Small intestine (tissue), 7 donors: ENCODE measurements at regions not wholly inside any gene's neighbourhood (a gene's known extent, or its start where the extent isn't known, plus 50 kb on each side); places are given as distances from the start of the nearest gene placed in this dataset.
A peak's percentile ranks its signal among the peaks of the same experiment; 100 is the strongest.
"Not testable (repeated sequence)": the region's sequence is repeated elsewhere in the genome, so short reads cannot be mapped to it uniquely, and the experiment has no call there.

Source experiments
- DNase-seq, 2 donors: peaks; one replicate each; pipeline versions ENCODE4 v3.0.0 to v3.0.0-alpha.2; 2013
- FAIRE-seq: peaks from 2 replicates; lab custom pipeline; 2012; peaks lifted over from hg19 to GRCh38; lab: Jason Lieb, UNC
- H3K27ac ChIP-seq, 3 donors: one replicate each; pipeline ENCODE4 v1.5.1; 2013; ENCODE audit warnings: low read length in 2 of 3, mild to moderate bottlenecking in 2 of 3, control low read depth in 1 of 3, inconsistent platforms in 1 of 3, low read depth in 1 of 3, moderate library complexity in 1 of 3
- H3K27me3 ChIP-seq, 3 donors: one replicate each; pipeline ENCODE4 v1.6.1; 2013; ENCODE audit warnings: low read length in 3 of 3, inconsistent platforms in 1 of 3; ENCODE audit not compliant: control insufficient read depth in 3 of 3, insufficient read depth in 3 of 3
- H3K36me3 ChIP-seq, 3 donors: one replicate each; pipeline ENCODE4 v1.6.1; 2013; ENCODE audit warnings: low read length in 3 of 3, inconsistent platforms in 1 of 3, low read depth in 1 of 3, mild to moderate bottlenecking in 1 of 3, moderate library complexity in 1 of 3; ENCODE audit not compliant: control insufficient read depth in 3 of 3, insufficient read depth in 2 of 3
- H3K4me1 ChIP-seq, 3 donors: one replicate each; pipeline ENCODE4 v1.6.1; 2013; ENCODE audit warnings: low read length in 2 of 3, inconsistent platforms in 1 of 3, low read depth in 1 of 3, mild to moderate bottlenecking in 1 of 3, moderate library complexity in 1 of 3; ENCODE audit not compliant: control insufficient read depth in 3 of 3, insufficient read depth in 2 of 3
- H3K4me3 ChIP-seq, 3 donors: one replicate each; pipeline ENCODE4 v1.5.1; 2013; ENCODE audit warnings: low read length in 3 of 3, control low read depth in 1 of 3, inconsistent platforms in 1 of 3, low read depth in 1 of 3, mild to moderate bottlenecking in 1 of 3, moderate library complexity in 1 of 3
- H3K9me3 ChIP-seq, 2 donors: one replicate each; pipeline ENCODE4 v1.6.1; 2013; ENCODE audit warnings: low read depth in 1 of 2, low read length in 1 of 2; ENCODE audit not compliant: control insufficient read depth in 2 of 2, insufficient read depth in 1 of 2
- WGBS, 3 donors: extraction: QIAGEN DNeasy Blood & Tissue Kit; methylation state at CpG; one replicate each; pipeline ENCODE4 v1.1.7; 2013; 5-methylcytosine and 5-hydroxymethylcytosine counted together
- donor health status: healthy with polysubstance abuse.
- donor health status: control.
- donor health status: control.
- donor health status: Bipolar disorder and iron deficiency.
- donor health status: healthy.

- DNase-seq, H3K9me3 ChIP-seq, H3K4me3 ChIP-seq, H3K4me1 ChIP-seq, H3K27me3 ChIP-seq, FAIRE-seq, H3K27ac ChIP-seq, H3K36me3 ChIP-seq: not testable (repeated sequence)
- WGBS, 3 donors, result 88 to 96% (median 93%) methylated on average over 12 to 41 of the region's 41 CpGs
Measured at GRCh38 chr17:59500086-59500655, 65.2 kb upstream of the DHX40 start.

GRCh38 chr17:59501690-59502089 is 63.7 kb upstream of the DHX40 start:
- Histone ChIP-seq H3K27me3 (no peaks in the 10 kb centered on the region), H3K9me3 (no peaks in the 10 kb centered on the region), H3K4me3 (no peak overlapping the region), H3K36me3 (no peaks in the 10 kb centered on the region), H3K4me1 (no peaks in the 10 kb centered on the region), H3K27ac (no peak overlapping the region)
- DNase-seq (no peak), FAIRE-seq (no peak)
- 66 to 90% (median 80%) methylated on average over 1 of the region's 1 CpG for WGBS, 3 donors

DNA sequence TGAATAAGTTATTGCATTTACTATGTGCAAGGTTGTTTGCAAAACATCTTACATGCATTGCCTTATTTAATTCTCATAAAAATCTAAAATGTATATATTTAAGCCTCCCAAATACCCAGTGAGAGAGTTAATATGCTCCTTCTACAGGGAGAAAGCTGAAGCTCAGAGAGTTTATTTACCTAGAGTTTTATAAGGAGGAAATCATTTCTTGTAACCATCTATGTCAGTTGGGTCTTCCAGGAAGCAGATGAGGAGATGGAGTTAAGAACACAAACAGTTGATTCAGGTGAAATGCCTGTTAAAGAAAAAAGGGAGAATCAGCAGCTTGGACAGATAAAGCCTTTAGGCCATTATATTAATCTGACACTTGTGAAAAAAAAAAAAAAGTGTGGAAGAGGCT is 62.6 kb upstream of the DHX40 start:
- DNase-seq, result no peak
- Histone ChIP-seq H3K27me3 (no peaks in the 10 kb centered on the region), H3K36me3 (no peaks in the 10 kb centered on the region), H3K4me3 (no peak overlapping the region), H3K9me3 (no peaks in the 10 kb centered on the region), H3K27ac (no peak overlapping the region), H3K4me1 (no peaks in the 10 kb centered on the region)
- no peak for FAIRE-seq

DNA sequence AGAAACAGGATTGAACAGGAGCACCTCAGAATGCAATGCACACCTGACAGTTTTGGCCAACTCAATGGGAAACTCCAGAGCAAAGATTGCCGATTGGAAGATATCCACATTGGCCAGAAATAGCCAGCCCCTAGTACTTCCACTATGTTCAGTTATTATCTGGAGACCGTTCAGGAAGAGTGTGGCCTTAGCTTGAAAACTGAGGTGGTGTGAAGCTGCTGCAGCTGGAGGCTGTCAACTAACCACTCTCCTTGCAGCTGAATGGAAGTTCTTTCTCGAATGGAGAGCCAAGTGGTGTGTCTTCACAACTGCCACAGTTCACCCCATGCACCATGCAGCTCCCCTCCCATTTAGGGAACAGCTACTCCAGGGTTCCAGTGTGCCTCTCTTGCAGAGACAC is 61.9 kb upstream of the DHX40 start:
- FAIRE-seq (no peak), DNase-seq (no peak)
- Histone ChIP-seq H3K27me3 (no peaks in the 10 kb centered on the region), H3K36me3 (no peaks in the 10 kb centered on the region), H3K4me3 (no peak overlapping the region), H3K9me3 (no peaks in the 10 kb centered on the region), H3K4me1 (no peaks in the 10 kb centered on the region), H3K27ac (no peak overlapping the region)
- 78 to 86% (median 83%) methylated on average over 3 of the region's 3 CpGs for WGBS, 3 donors

DNA sequence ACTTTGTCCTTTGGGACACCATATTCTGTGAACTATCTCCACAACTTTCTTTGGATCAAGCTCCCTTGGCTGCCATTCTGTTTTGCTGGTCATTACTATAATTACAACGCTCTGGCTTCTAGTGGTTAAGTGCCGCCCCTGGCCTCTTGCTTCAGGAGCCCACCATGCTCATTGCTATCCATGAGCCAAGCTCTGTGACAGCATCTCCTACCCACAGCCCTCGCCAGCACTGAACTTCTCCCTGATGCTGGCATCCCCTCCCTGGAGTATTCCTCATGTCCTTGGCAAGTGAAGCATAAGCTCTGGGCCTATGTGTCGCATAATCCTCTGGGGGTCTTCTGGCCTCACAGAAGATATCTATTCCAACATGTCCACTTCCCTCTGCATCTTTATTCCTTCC is 60.6 kb upstream of the DHX40 start:
- H3K4me3 ChIP-seq, result no peak overlapping the region
- FAIRE-seq (no peak), DNase-seq (no peak)
- no peak overlapping the region for H3K27ac ChIP-seq
- no peaks in the 10 kb centered on the region for H3K9me3 ChIP-seq
- H3K4me1 ChIP-seq, result no peaks in the 10 kb centered on the region
- no peaks in the 10 kb centered on the region for H3K27me3 ChIP-seq
- WGBS, 3 donors, result 94 to 100% (median 98%) methylated on average over 4 of the region's 4 CpGs
- no peaks in the 10 kb centered on the region for H3K36me3 ChIP-seq

GRCh38 chr17:59505610-59506276 is 59.7 kb upstream of the DHX40 start:
- no peaks in the 10 kb centered on the region for H3K9me3 ChIP-seq
- H3K36me3 ChIP-seq, result no peaks in the 10 kb centered on the region
- no peak overlapping the region for H3K4me3 ChIP-seq
- WGBS, 3 donors, result 85 to 90% (median 87%) methylated on average over 4 of the region's 4 CpGs
- H3K4me1 ChIP-seq, result no peaks in the 10 kb centered on the region
- peak in 1 of 2 donors; percentile 26 for DNase-seq
- no peak for FAIRE-seq
- peaks cover 0 to 2% (median 0%) of the 10 kb centered on the region in 3 donors for H3K27me3 ChIP-seq
- no peak overlapping the region for H3K27ac ChIP-seq

- Histone ChIP-seq H3K4me1 (no peaks in the 10 kb centered on the region), H3K27ac (no peak overlapping the region), H3K9me3 (no peaks in the 10 kb centered on the region), H3K36me3 (no peaks in the 10 kb centered on the region), H3K27me3 (peaks cover 0 to 2% (median 0%) of the 10 kb centered on the region in 3 donors), H3K4me3 (no peak overlapping the region)
- DNase-seq (no peak), FAIRE-seq (no peak)
- WGBS, 3 donors, result 92 to 95% (median 94%) methylated on average over 9 of the region's 9 CpGs
Measured at GRCh38 chr17:59506894-59507726, 58.3 kb upstream of the DHX40 start.

GRCh38 chr17:59508999-59509625 is 56.3 kb upstream of the DHX40 start:
- Histone ChIP-seq H3K4me1 (peaks cover 0 to 4% (median 0%) of the 10 kb centered on the region in 3 donors), H3K27me3 (peaks cover 0 to 2% (median 0%) of the 10 kb centered on the region in 3 donors), H3K27ac (no peak overlapping the region), H3K36me3 (no peaks in the 10 kb centered on the region), H3K9me3 (no peaks in the 10 kb centered on the region), H3K4me3 (no peak overlapping the region)
- no peak for DNase-seq
- WGBS, 3 donors, result 91 to 94% (median 94%) methylated on average over 7 of the region's 7 CpGs
- FAIRE-seq, result no peak
